ENCODE measurements at regions not wholly inside any gene's neighbourhood (a gene's known extent, or its start where the extent isn't known, plus 50 kb on each side); places are given as distances from the start of the nearest gene placed in this dataset.
"Not testable (repeated sequence)": the region's sequence is repeated elsewhere in the genome, so short reads cannot be mapped to it uniquely, and the experiment has no call there.

DNA sequence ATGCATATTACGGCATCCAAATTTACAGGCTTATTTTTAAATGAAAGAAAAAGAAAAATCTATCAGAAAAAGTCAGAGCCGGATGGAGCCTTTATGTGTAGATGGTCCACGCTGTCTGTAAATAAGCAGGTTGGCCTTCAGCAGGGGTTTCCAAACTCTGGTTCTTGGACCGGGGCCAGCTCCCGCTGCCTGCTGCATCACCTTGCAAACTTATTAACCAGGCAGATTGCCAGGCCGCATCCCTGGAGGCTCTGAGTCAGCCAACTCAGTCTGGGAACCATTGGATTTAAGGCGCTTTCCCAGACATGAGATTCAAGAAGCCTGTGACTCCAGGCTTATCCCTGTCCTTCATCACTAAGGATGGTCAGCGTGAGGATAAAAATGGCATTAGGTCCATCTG is 212.4 kb downstream of the OPA1 start:
- no peak for DNase-seq

DNA sequence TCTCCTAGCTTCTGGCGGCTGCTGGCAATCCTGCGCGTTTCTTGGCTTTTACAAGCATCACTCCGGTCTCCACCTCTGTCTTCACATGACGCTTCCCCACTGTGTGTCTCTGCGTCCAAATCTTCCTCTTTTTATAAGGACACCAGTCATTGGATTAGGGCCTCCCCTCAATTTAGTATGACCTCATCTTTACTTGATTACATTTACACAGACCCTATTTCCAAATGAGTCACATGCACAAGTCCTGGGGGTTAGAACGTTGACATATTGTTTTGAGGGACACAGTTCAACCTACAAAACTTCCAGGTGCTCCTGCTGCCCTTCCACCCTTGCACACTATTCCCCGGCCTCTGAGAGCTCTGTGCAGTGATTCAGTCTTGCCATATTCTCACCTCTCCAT is 215.3 kb downstream of the OPA1 start:
- no peak for DNase-seq

DNA sequence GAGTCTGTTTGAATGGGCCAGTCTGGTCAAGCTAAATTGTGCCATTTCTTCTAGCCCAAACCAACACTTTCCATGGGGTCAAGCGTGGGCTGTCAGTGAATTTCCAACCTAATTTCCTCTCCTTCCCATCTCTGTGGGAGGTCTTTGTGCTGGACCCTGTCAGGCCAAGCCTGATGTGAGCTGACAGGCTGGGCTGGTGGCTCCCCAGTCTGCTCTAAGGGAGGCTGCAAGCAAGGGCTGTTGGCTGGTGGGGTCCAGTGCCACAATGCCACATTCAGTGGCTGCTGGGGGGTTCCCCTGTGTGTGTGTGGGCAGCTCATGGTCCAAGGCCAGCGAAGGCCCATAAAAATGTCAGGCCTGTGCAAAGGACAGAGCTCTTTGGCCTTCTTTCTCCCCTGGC is 216.1 kb downstream of the OPA1 start:
- DNase-seq, result no peak

DNA sequence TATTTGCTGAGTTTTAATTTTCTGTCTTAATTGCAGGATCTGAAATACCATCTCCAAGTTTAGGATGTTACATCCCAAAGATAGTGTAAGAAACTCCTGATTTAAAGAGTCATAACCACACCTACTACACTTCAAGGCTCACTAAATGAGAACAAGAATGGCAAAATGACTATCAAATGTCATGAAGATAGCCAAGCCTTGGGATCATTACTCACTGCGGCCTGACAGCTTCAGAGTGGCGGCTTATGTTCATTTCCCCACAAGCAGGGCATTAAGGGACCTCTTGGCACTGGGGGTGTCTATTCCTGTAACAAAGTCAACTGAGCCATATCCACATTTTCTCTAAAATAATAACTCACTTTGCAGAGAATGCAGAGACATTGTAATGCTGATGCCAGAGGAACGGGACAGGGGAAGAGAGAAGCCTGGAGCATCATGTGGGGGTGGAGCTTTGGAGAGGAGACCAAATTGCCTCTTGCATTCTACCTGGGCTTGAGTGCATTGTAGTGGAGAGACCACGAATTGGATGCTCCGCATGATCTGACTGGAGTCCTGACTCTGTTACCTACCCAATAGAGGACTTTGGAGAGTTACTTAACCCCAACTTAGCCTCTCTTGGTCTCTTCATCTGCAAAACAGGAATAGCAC is 219.2 kb downstream of the OPA1 start:
- no peak for DNase-seq

DNA sequence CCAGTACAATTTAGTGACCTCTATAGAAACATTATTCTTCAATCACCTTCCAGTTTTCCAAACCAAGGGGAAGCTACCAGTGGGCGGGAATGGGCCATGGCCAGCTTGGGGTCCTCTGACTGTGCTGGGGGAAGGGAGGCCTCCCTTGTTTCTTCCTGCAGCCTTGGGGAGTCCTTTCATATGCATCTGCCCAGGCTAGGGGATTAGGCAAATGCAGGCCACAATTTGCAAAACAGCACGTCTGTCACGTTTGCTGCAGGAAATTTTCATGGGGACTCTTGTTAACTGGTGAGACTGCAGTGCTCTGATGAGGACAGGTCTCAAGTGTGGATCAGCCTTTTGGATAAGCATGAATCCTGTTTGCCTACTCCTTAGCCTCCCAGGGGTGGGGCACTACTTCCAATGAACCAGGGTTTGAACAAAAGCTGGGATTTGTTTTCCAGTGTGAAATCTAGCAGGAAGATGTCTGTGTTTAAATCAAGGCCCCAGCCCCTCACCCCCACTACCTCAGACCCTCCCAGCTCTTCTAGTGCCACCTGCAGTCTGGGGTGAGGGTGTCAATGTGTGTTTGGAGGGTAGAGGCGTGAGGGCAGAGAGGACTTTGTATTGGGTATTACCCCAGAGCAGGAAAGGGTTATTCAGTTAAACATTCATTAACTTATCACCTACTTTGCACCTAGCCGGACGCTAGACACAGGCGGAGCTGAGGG is 219.9 kb downstream of the OPA1 start:
- DNase-seq, result no peak

DNA sequence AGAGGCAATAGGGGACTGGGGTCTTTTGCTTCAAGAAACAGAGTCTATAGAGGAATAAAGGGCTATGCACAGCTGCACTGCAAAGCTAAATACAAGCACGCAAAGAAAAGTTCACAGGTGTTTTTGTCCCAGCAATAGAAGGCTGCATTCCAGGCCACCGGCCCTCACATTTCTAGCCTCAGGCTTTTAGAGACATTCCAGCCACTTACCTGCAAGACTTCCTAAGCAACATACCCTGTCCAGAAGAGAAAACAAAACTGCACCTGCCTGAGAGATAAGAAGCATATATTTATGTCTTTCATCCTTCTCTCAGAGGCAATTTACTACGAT is 220.5 kb downstream of the OPA1 start:
- DNase-seq, result no peak

DNA sequence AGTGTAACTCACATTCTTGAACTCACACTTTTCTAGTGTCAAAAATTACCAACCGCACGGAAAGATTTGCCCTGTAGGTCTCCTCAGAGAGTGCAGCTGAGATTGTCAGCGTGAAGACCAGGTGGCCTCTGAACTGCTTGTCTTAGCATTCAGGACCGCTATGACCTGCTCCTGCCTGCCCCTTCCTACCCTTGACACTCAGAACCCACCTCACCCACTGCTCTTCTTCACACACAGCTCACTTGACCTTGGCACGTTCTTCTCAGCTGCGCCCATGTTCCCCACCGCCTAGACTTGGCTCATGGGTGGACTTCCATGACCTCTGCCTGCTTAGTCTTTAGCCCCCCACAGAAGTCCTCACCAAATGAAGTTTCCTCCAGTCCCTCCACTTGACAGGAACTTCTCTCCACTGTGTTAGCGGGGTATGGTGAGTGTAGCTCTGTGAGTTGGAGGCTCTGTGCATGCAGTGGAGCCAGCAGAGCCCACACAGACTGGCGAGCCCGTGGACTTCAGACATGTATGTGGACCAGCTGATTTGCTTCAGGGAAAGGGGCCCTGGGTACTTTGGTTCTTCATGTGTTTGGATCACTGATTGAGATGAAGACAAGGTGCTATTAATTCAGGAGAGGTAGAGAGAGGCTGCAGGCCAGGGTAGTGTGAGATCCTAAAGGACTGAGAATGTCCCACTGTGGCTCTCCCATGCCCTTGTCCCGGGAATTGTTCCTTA is 221.3 kb downstream of the OPA1 start:
- DNase-seq, result no peak

DNA sequence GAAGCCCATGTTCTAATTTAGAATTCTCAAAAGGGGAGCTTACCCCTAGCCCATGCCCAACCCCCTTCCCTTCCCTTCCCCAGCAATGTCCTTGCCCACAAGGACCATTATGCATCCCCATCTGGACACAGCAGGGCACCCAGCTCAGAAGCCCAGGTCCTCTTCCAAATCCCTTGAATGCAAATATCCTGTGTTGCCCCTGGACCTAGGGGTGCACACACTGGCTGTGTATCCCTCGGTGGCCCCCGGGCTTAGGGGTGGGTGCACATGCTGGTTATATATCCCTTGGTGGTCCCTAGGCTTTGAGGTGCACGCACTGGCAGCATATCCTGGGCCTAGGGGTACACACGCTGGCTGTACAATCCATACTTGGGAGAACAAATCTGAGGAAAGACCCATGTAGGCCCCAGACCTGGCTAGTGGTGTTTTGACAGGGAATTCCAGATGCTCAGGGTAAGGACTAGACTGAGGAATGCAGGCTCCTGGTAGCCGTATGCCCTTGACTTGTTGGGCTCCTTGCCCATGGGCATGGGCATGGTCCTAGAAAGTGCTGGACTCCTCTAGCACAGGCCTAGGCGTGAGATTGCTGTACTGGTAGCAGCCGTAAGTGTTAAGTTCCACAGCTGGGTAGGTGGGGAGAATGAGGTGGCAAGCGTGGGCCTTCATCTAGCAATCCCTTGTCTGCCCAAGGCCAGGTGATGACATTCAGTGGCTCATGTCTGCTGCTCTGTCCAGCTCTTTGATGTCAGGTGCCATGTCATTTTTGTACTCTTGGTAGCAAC is 222.4 kb downstream of the OPA1 start:
- DNase-seq, result no peak

DNA sequence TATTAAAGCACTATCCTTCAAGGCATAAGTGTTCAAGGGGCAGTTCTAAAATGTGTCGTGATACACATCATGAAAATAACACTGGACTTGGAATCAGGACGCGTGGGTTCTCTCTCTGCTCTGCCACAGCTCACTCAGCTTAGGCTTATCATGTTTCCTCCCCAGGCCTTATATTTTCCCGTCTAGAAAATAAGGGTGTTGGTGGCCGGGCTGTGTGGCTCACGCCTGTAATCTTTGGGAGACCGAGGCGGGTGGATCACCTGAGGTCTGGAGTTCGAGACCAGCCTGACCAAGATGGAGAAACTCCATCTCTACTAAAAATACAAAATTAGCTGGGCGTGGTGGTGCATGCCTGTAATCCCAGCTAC is 223.0 kb downstream of the OPA1 start:
- no peak for DNase-seq

DNA sequence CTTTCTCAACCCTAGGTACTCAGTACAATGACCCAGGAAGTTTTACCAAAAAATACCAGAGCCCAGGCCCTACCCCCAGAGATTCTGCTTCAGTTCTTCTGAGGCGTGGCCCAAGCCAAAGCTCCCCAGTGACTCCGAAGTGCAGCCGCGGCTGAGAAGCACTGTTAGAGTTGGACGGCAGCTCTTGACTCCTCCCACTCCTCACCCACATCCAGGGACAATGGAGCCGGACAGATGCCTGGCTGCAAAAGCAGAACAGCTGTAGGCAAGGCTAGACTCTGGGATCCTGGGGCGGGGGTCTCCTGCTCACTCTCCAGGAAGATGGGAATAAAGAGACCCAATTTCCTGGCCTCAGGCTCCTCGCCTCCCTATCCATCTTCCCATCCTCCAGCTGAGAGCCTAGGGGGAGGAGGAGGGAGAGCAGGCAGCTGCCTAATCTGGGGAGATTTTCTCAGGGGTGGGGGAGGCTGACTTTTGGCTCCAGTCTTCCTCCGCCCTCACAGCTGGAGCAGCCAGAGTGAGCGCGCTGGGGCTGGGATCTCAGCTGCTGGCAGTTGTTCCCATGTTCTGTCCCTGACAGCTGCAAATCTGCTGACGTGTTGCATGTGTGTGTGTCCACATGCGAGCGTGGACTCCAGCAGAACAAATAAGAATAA is 223.8 kb downstream of the OPA1 start:
- DNase-seq, result no peak

DNA sequence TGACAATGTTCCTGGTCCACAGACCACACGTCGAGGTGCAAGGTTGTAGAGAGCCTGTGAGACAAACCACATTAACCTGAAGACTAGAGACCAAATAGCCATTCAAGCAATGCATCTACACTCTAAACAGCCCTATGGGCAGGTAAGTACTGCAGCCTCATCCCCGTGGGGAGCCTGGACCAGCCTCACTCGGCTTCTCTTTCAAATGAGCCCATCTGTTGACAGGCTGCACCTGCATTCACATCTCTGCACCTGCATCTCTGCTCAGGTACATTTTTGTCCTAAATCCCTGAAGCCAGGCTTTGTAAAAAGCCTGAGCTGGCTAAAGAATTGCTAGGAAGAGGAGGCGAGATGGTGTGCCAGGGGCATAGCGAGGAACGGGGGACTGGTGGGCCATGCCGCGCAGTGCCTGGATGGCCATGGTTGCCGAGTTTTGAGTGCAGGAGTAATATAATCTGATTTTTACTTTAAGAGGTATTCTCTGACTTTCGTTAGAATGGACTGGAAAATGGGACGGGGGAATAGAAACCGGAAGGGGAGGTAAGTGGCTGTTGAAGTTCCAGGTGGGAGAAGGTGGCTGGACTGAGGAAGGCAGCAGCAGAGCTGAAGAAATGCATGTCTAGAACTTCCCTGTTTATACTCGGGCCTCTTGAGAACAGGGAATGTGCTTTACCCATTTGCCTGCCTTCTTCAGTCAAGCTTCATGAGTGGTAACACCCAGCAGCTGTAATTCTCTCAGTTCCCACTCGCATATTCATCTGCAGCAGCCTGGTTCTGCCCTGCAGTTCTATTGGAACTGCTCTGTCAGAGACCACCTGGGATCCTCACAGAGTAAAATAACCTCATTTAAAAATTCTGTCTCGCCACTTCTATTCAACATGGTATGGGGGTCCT is 226.4 kb downstream of the OPA1 start:
- DNase-seq, result no peak

DNA sequence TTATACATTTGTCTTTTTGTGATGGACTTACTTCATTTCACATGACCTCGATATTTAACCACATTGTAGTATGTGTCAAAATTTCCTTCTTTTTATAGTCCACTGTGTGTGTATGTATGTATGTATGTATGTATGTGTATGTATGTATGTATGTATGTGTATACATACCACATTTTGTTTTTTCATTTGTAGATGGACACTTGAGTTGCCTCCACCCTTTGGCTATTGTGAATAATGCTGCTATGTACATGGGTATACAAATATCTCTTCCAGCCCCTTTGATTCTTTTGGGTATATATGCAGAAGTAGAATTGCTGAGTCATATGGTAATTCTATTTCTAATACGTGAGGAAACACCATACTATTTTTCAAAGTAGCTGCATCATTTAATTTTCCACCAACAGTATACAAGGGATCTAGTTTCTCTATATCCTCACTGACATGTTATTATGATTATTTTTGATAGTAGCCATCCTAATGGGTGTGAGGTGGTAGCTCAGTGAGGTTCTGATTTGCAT is 228.2 kb downstream of the OPA1 start:
- no peak for DNase-seq

DNA sequence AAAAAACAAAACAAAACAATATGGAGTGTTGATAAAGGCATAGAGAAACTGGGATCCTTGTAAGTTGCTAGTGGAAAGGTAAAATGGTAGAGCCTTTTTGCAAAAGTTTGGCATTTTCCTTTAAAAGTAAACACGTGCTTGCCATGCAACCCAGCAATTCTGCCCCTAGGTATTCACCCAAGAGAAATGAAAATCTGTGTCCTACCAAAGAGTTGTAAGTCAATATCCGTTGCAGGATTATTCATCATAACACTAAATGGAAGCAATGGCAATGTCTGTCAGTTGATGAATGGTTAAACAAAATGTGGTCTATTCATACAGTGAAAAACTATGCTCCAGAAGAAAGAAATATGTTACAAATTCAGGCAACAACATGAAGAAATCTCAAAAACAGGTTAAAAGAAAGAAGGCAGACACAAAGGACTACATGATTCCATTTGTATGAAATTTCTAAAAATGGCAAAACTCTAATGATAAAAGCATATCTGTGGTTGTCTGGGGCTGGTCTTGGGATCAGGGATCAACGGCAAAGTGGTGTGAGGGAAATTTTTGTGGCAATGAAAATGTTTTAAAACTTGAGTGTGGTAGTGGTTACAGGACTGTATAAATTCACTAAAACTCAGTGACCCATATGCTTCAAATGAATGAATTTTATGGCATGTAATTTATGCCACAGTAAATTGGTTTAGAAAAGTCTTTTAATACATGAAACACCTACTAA is 229.6 kb downstream of the OPA1 start:
- DNase-seq, result no peak

DNA sequence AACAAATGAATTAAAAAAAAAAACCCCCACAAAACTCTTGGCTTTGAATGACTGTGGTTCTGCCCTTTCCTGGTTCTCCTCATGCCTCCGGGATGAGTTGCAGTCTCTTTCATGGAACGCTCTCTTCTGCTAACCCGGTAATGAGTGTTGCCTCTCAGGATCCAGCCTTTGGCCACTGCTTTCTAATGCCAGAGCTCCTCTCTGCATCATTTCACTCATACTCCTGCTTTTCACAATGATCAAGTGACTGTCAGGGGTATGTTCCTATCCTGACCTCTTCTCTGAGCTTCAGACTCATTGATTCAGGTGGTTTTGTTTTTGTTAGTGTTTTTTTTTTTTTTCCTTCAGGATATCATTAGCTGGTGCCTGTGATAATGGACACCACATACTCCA is 230.2 kb downstream of the OPA1 start:
- not testable (repeated sequence) for DNase-seq

DNA sequence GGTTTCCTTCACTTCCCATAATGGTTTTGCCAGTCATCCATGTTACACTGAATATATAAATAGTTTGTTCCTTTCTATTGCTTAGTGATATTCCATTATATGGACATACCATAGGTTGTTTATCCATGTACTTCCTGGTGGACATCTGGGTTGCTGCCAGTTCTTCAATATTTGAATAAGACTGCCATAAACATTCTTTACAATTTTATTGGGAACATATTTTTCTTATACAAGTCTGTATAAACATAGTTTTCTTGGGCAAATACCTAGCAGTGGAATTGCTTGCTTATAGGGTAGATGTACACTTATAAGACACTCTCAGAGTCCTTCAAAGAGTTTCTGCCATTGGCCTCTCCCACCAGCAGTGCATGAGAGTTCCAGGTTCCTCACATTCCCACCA is 231.4 kb downstream of the OPA1 start:
- DNase-seq, result no peak

DNA sequence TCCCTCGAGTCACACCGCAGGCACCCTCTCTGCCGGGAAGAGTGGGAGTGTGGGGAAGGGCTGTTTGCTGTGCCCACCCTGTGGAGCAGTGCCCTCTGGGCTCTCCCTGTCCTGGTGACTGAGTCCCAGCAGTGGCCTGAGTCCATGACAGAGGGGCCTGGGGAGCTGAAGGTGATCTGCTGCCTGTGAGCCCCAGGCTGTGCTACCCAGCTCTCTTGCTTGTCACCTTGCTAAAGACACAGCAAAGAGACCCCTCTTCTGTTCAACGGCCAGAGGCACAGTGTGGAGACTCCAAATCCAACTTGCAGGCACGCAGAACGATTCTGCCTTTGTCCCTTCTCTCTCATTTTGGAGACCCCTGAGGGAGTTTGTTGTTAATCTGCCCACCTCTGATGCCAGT is 232.6 kb downstream of the OPA1 start:
- DNase-seq, result no peak

DNA sequence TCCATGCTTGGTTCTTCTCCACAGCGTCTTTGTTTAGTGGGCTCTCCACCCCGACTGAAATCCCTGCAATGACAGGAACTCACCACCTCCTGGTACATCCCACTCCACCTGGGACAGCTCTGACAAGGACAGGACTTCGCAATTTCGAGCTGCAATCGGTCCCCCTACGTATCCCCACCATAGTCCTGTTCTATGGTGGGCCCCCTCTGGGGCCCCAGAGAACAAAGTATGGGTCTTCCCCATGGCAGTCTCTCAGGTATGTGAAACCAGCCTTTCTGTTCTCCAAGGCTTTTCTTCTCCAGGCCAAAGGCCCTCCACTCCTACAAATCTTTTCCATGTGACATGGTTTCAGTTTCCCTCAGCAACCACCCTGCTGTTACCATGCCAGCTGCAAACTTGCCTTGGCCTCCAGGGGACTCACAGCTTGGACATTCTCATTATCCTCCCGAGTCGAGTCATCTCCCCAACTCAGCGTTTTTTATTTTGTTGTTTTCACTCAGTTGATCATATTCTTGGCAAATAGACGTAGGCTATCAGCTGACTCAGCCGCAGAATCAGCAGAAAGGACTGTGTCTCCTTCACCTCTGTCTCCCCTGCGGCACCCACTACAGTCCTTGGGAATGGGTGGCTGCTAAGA is 233.3 kb downstream of the OPA1 start:
- DNase-seq, result no peak

DNA sequence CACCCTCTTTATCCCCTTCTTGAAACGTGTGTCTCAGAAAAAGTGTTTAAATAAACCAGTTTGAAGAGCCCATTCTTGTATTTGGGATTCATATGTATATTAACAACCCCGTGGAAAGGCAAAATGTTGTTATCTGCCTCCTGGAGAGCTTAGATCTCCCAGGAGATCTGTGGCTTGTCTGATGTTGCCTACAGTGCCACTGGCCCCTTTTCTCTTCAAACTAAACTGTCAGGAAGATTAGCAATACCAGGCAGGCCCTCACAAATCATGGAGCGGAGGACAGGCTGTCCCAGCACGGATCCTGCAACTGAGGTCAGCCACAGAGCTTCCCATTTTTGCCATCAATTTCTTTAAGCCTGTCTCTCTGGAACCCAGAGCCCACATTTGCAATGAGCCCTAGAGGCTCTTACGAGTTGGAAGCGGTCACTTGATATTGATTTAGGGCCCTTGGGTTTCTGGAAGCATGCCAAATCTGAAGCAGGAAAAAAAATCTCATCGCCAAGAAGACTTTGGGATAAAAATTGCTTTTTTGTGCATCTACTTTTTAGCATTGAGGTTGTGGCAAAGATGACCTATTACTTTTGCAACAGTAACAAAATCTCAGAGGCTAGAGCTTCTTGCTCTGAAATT is 234.1 kb downstream of the OPA1 start:
- no peak for DNase-seq

DNA sequence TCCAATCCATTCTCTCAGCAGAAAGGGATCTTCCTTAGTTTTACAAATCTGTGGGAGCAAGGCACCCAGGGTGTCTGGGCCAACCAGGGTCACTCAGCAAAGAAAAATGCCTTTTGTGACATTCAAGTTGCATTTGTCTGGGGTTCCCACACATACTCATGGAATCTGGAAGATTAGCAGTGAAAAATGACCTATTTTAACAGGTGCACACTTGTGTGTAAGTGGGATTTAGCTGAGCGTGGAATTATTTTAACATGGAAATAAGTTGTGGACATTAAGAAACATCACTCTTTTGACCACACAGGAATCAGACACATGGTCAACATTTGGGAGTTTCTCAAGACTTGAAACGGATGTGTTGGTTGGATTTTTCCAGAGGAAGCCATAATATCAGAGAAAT is 234.9 kb downstream of the OPA1 start:
- DNase-seq, result no peak

DNA sequence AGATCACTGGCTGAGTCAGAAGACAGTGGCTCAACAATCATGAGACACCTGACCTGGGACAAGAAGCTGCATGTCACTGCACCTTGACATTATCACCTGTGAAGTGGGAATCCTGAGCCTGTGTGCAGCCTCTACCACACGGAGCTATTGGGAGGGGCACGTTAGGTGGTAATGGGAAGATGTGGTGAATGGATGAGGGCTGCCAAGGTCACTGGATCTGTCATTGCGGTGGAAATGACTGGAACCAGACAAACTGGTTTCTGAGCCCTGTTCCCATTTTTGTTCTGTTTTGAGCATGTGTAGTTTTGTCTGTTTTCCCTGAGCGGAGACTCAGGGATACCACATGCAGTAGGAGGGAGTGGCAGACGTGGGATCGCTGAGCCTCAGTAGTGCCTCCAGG is 235.5 kb downstream of the OPA1 start:
- DNase-seq, result no peak

Measured in activated CD4-positive, alpha-beta T cell treated with anti-CD3 and anti-CD28 coated beads, Interleukin-2, amount 50 U/mL, for 1 hour (primary cell).